Posterior vena cava (tissue), 2 donors: ENCODE measurements at regions not wholly inside any gene's neighbourhood (a gene's known extent, or its start where the extent isn't known, plus 50 kb on each side); places are given as distances from the start of the nearest gene placed in this dataset.
"Not testable (repeated sequence)": the region's sequence is repeated elsewhere in the genome, so short reads cannot be mapped to it uniquely, and the experiment has no call there.

Experiments used
- DNase-seq: peaks from one replicate; pipeline ENCODE4 v3.0.0-alpha.2; 2020; ENCODE audit warnings: low spot score
- intact Hi-C, 2 donors: fragments of 100-400 bp; cut with DNase I; formaldehyde crosslinking; loops; one replicate each; pipeline versions ENCODE4 v1.14.1 to v1.14.2; 2022 to 2023
- donor health status: DM: yes; HTN: yes; CAD: no.
- donor health status: DM: yes; HTN: yes; CAD: no.

DNA sequence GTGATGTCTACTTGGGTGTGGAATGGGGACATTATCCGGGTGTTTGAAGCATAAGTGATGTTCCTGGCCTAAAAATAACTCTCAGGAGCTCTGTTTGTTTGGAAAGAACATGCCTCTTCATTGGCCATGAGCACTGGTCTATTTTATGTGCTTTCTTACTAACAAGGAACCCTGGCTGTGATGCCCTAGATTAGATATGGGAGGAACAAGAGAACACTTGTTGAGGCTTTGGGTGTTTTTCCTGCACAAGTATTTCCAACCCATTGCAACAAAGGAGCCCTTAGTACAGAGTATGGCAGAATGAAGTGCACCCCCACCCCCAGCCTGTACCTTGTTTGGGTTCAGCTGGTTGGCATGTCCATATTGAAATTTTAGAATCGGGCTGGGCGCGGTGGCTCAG, 95.9 kb downstream of the SLC4A3 start:
- DNase-seq: no peak
- intact Hi-C loops: no loop called here

- intact Hi-C loops: no loop called here
- DNase-seq: no peak
These were observed 97.2 kb downstream of the SLC4A3 start for GRCh38 chr2:219724628-219725027.

DNA sequence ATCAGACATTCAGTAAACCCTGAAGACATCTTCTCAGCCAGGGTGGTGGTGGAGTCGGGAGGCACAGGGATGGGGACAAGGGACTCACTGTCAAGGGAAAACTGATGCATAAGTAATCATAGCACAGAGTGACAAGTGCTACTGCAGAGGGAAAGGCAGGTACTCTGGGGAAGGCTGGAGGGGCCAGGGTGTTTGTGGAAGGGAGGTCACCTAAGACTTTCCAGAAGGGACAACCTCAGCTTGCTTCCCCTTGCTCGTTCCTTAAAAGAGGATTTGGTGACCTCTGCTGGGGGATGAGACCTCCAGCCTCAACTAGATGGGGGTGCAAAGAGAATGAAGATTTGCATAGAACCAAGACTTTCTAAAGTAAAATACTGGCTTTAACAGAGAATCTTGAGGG, 99.5 kb downstream of the SLC4A3 start:
- intact Hi-C loops: no loop called here
- DNase-seq: no peak

GRCh38 chr2:219727771-219728429, 100.5 kb downstream of the SLC4A3 start:
- no peak for DNase-seq
- intact Hi-C loops: no loop called here

DNA sequence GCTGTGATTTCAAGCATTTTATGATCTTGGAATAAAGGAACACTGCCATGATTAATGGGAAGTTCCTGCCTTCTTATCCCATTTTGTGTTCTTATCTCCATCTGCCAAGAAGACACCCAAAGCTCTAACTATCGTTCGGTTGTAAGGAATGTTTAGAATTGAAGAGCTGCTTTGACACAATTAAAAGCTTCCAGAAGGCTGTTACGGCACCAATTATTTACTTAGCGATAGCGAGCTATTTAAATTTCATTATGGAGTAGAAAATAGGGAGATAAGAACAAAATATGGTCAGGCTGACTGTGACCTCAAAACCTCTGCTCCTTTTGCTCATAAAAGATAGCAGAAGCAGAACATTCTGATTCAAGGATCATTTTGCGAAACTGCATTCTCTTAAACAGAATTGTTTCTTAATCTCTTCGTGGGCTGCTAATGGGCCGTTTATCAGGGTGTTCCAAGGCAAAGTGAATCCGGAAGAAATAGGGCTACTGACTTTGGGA, 101.6 kb downstream of the SLC4A3 start:
- intact Hi-C loops: no loop called here
- DNase-seq: no peak

GRCh38 chr2:219731173-219731572, 103.7 kb downstream of the SLC4A3 start:
- intact Hi-C loops: no loop called here
- DNase-seq: no peak

- intact Hi-C loops: no loop called here
- no peak for DNase-seq
These were observed 105.7 kb downstream of the SLC4A3 start for GRCh38 chr2:219733106-219733505.

GRCh38 chr2:219733746-219734145, 106.3 kb downstream of the SLC4A3 start:
- intact Hi-C loops: no loop called here
- DNase-seq: no peak

- intact Hi-C loops: loop anchor here in 1 of 2 donors (5.0 kb wide), 1 partner anchor 101 kb away; no protein-coding TSS in a partner anchor
- DNase-seq: no peak
These were observed 108.8 kb downstream of the SLC4A3 start for GRCh38 chr2:219736209-219736608.

DNA sequence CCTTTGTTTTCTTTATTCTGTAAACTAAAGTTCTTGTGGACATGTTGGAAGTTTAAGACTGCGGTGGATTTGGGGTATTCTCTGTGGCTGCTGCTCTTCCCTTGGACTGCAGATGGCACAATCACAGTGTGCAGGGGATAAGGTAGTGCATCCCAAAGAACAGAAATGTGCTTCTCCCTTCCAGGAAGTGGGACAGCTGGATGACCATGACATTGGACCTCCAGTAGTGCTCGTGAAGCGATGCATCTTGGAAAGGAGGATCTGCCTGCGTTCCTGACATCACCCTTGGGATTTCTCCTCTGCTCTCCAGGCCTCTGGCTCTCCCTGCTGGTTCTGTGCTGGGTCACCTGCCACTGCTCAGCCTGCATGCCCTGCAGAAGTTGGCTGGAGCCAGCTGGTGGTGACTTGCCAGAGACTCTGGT, 109.9 kb downstream of the SLC4A3 start:
- no peak for DNase-seq
- intact Hi-C loops: loop anchor here in 1 of 2 donors (5.0 kb wide), 1 partner anchor 100 kb away; no protein-coding TSS in a partner anchor

DNA sequence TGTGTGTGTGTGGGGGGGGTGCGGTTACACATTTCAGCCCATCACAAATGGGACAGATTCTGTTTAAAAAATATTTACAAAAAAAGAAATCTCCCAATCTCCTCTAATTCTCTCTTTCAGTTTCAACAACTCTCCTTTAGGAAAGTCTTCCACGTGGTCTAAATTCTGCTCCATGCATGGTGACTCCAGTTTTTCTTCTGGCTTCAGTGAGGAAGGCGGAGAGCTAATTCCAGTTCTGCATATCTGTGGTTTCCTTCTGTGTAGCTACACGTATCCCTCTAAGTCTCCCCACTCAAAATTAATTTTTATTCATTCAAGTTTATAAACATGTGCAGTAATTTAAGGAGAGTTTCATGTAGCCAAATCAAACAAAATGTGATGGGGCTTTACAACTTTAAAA, 111.6 kb downstream of the SLC4A3 start:
- intact Hi-C loops: loop anchor here in 1 of 2 donors (5.0 kb wide), 1 partner anchor 98 kb away; no protein-coding TSS in a partner anchor
- DNase-seq: no peak

DNA sequence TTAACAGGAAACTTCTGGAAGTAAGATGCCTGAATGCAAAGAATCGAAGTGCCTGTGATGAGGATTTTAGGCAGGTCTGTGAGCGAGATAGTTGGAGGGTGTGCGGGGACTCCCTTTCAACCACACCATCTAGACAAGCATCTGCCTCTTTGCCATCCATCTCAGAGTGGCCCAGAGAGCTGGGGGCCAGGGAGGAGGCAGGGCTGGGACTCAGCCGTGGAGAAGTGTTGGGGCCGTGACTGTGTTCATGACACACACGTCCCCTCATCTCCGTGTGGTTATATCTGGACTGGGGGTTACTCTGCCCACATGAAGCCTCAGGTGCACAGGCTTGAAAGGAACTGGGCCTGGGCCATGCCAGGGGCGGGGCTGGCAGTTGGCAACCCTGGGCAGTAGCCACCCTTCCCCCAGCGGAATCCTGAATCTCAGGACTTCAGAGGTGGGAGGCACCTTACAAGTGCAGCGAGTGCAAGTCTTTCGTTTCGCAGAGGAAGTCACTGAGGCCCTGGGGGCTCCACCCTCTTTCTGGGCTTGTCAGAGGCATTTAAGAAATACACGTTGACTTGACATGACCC, 112.5 kb downstream of the SLC4A3 start:
- intact Hi-C loops: loop anchor here in 1 of 2 donors (5.0 kb wide), 1 partner anchor 97 kb away; no protein-coding TSS in a partner anchor
- peak; percentile 59 for DNase-seq

DNA sequence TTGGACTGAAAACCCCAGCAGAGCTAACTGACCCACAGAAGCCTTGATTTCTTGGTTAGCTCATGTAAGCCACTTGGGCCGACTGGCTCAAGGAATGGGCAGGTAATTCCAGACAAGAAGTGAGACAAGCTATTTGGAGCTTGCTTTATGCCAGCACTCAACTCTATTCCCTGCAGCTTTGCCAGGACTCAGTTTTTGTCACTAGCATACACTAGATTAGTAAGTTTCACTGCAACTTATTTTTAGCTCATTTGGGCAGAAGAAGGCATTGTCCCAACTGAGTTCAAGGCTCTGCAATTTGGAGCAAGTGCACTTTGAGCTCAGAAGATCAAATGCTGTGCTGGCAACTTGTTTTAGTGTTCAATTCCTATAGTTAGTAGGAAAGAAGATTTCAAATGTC, 116.1 kb downstream of the SLC4A3 start:
- intact Hi-C loops: no loop called here
- no peak for DNase-seq

GRCh38 chr2:219744066-219744465, 116.6 kb downstream of the SLC4A3 start:
- no peak for DNase-seq
- intact Hi-C loops: no loop called here

- intact Hi-C loops: no loop called here
- DNase-seq: no peak
These were observed 117.2 kb downstream of the SLC4A3 start for GRCh38 chr2:219744600-219744999.

DNA sequence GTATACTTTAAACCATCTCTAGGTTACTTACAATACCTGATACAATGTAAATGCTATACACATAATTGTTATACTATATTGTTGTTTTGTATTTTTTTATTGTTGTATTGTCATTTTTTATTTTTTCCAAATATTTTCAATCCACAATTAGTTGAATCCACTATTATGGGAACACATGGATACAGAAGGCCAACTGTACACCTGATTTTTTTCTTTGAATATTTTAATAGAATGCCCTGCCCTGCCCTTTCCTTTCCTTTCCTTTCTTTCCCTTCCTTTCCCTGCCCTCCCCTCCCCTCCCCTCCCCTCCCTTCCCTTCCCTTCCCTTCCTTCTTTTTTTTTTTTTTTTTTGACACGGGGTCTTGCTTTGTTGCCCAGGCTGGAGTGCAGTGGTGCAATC, 120.2 kb downstream of the SLC4A3 start:
- intact Hi-C loops: no loop called here
- DNase-seq: no peak

DNA sequence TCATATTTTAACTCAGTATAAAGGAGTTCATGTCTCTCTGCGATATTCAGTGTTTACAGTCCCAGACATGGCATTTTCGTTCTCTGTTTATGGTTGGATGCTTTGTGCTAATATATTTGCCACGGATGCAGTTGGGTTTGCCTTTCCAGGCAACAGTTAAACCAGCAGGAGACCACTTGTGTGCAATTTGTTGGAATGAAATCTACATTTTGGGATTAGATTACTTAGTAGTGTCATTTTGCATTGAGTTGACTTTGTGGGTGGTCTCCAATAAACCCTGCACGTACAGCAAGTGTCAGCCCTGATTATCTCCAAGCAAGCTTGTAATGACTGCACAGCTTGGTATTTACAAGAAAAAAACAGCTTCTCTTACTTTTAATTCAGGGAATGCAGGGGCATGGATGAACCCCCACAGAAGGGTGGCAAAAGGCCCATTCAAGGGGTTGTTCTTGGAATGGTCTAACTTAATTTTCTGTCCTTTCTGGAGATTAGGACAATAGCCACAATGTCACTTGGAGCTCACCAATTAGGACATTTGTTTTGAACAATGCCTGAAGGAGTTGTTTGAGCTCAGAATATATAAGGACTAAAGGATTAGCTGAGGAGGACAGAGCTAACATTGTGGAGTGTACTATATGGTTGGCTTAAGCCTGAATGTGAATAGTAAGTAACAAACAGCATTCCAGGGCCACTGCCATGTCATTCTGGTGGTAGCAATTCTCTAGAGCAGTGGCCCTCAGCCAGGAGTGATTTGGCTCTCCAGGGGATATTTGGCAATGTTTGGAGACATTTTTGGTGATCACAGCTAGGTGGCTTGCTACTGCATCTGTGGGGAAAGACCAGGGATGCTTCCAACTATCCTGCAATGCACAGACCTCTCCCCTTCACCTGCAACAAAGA, 121.5 kb downstream of the SLC4A3 start:
- DNase-seq: no peak
- intact Hi-C loops: no loop called here

GRCh38 chr2:219751121-219751520, 123.7 kb downstream of the SLC4A3 start:
- intact Hi-C loops, DNase-seq: not testable (repeated sequence)

DNA sequence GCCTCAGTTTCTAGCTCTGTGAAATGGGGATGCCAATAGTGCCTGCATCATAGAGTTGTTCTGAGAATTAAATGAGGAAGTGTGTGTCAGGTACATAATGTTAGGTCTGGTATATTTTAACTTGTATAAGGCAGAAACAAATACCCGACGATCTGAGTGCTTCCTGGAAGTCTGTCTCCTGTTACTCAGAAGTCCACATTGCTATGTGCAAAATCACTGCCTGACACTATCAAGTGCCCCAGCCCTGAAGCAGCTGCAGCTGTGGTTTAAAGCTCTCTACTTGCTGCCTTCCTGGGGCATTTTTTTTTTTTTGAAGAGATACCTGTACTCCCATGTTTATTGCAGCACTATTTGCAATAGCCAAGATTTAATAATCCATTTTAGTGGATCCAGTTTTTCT, 125.3 kb downstream of the SLC4A3 start:
- intact Hi-C loops: no loop called here
- no peak for DNase-seq
